KMS-11 (cell line): ENCODE measurements at regions not wholly inside any gene's neighbourhood (a gene's known extent, or its start where the extent isn't known, plus 50 kb on each side); places are given as distances from the start of the nearest gene placed in this dataset.

Experiments
- H2AFZ ChIP-seq: fragments of 200-600 bp; sonication (generic); 2 replicates; pipeline ENCODE4 v1.6.1; 2016; ENCODE audit warnings: antibody characterized with exemption, mixed run types, low read depth
- H3K27ac ChIP-seq: fragments of 200-600 bp; sonication (generic); 2 replicates; pipeline ENCODE4 v1.6.1; 2016; ENCODE audit warnings: mild to moderate bottlenecking, mixed run types
- H3K27me3 ChIP-seq: fragments of 200-600 bp; sonication (generic); 2 replicates; pipeline ENCODE4 v1.6.1; 2017; ENCODE audit warnings: mild to moderate bottlenecking, low read depth, mixed run types, moderate library complexity; ENCODE audit not compliant: insufficient read depth
- H3K36me3 ChIP-seq: fragments of 200-600 bp; sonication (generic); 2 replicates; pipeline ENCODE4 v1.6.1; 2017; ENCODE audit warnings: mild to moderate bottlenecking, mixed run types; ENCODE audit not compliant: insufficient read depth
- H3K4me1 ChIP-seq: fragments of 200-600 bp; sonication (generic); 2 replicates; pipeline ENCODE4 v1.6.1; 2016; ENCODE audit warnings: mild to moderate bottlenecking, low read depth, mixed run types; ENCODE audit not compliant: poor library complexity, severe bottlenecking
- H3K4me2 ChIP-seq: fragments of 200-600 bp; sonication (generic); 2 replicates; pipeline ENCODE4 v1.7.0; 2016; ENCODE audit warnings: mild to moderate bottlenecking, mixed run types
- H3K4me3 ChIP-seq: fragments of 200-600 bp; sonication (generic); IDR thresholded peaks from 2 replicates; pipeline ENCODE4 v1.6.1; 2017; ENCODE audit warnings: low read depth, low read length, mixed read lengths; ENCODE audit not compliant: insufficient read depth
- H3K79me2 ChIP-seq: fragments of 200-600 bp; sonication (generic); 2 replicates; pipeline ENCODE4 v1.6.1; 2016; ENCODE audit warnings: low read depth, mixed run types; ENCODE audit not compliant: insufficient read depth
- H3K9ac ChIP-seq: fragments of 200-600 bp; sonication (generic); 2 replicates; pipeline ENCODE4 v1.6.1; 2016; ENCODE audit warnings: mild to moderate bottlenecking, mixed run types
- H4K20me1 ChIP-seq: fragments of 200-600 bp; sonication (generic); 2 replicates; pipeline ENCODE4 v1.6.1; 2016; ENCODE audit warnings: mild to moderate bottlenecking, mixed run types; ENCODE audit not compliant: insufficient read depth
- TF ChIP-seq, protein P1 (sequence below): fragments of 200-600 bp; sonication (generic); conservative IDR thresholded peaks from 2 replicates; pipeline ENCODE4 v1.6.1; 2017; ENCODE audit warnings: low read depth, mild to moderate bottlenecking, antibody characterized with exemption, low read length, moderate library complexity, mixed read lengths

GRCh38 chr12:67759829-67760228 lies 111.3 kb downstream of the DYRK2 start:
- Histone ChIP-seq H3K79me2 (no peaks in the 10 kb centered on the region), H3K4me1 (peaks cover 35% of the 10 kb centered on the region), H4K20me1 (no peaks in the 10 kb centered on the region), H3K4me2 (no peak overlapping the region), H2AFZ (no peak overlapping the region), H3K27ac (no peak overlapping the region), H3K4me3 (no peak overlapping the region), H3K36me3 (no peaks in the 10 kb centered on the region), H3K9ac (no peak overlapping the region), H3K27me3 (no peaks in the 10 kb centered on the region; the same call in 1 of the 2 replicates)
- TF ChIP-seq, protein P1, sequence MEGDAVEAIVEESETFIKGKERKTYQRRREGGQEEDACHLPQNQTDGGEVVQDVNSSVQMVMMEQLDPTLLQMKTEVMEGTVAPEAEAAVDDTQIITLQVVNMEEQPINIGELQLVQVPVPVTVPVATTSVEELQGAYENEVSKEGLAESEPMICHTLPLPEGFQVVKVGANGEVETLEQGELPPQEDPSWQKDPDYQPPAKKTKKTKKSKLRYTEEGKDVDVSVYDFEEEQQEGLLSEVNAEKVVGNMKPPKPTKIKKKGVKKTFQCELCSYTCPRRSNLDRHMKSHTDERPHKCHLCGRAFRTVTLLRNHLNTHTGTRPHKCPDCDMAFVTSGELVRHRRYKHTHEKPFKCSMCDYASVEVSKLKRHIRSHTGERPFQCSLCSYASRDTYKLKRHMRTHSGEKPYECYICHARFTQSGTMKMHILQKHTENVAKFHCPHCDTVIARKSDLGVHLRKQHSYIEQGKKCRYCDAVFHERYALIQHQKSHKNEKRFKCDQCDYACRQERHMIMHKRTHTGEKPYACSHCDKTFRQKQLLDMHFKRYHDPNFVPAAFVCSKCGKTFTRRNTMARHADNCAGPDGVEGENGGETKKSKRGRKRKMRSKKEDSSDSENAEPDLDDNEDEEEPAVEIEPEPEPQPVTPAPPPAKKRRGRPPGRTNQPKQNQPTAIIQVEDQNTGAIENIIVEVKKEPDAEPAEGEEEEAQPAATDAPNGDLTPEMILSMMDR: no peak

GRCh38 chr12:67760586-67761275 lies 112.2 kb downstream of the DYRK2 start:
- TF ChIP-seq, protein P1: no peak
- Histone ChIP-seq H3K4me3 (no peak overlapping the region), H3K36me3 (no peaks in the 10 kb centered on the region), H3K27me3 (no peaks in the 10 kb centered on the region; the same call in 1 of the 2 replicates), H2AFZ (no peak overlapping the region), H3K4me2 (no peak overlapping the region), H3K27ac (no peak overlapping the region), H4K20me1 (no peaks in the 10 kb centered on the region), H3K79me2 (no peaks in the 10 kb centered on the region), H3K9ac (no peak overlapping the region), H3K4me1 (peaks cover 44% of the 10 kb centered on the region)

GRCh38 chr12:67761566-67761965 lies 113.0 kb downstream of the DYRK2 start:
- H3K79me2 ChIP-seq: no peaks in the 10 kb centered on the region
- H2AFZ ChIP-seq: no peak overlapping the region
- TF ChIP-seq, protein P1: no peak
- no peaks in the 10 kb centered on the region; the same call in 1 of the 2 replicates for H3K27me3 ChIP-seq
- peaks cover 44% of the 10 kb centered on the region for H3K4me1 ChIP-seq
- H3K36me3 ChIP-seq: no peaks in the 10 kb centered on the region
- no peak overlapping the region for H3K4me3 ChIP-seq
- H4K20me1 ChIP-seq: no peaks in the 10 kb centered on the region
- no peak overlapping the region for H3K4me2 ChIP-seq
- no peak overlapping the region for H3K9ac ChIP-seq
- H3K27ac ChIP-seq: no peak overlapping the region

DNA sequence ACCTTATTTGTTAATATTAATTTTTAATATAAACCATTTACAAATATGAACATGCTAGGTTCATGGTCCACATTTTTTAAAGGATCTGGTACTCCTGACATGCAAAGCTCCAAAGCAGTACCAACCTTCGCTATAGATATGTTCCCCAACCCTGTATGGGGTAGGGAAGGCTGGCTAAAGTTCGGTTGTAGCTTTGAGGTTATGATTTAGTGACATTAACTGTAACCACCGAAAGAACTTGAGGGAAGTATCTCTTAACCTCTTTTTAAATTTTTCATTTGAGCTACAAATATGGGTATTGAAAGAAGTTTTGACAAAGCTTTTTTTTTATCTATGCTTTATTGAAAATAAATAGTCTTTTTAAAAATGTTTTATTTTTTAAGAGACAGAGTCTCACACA lies 115.5 kb downstream of the DYRK2 start:
- TF ChIP-seq, protein P1: no peak
- H3K36me3 ChIP-seq: no peaks in the 10 kb centered on the region
- no peak overlapping the region for H3K4me3 ChIP-seq
- H3K27me3 ChIP-seq: no peaks in the 10 kb centered on the region; the same call in 1 of the 2 replicates
- H4K20me1 ChIP-seq: no peaks in the 10 kb centered on the region
- peak overlapping the region; percentile 30 for H3K4me2 ChIP-seq
- H3K79me2 ChIP-seq: no peaks in the 10 kb centered on the region
- H2AFZ ChIP-seq: no peak overlapping the region
- no peak overlapping the region for H3K9ac ChIP-seq
- H3K4me1 ChIP-seq: peaks cover 28% of the 10 kb centered on the region
- no peak overlapping the region for H3K27ac ChIP-seq
